Sigmoid colon (tissue), 6 donors: ENCODE measurements at regions not wholly inside any gene's neighbourhood (a gene's known extent, or its start where the extent isn't known, plus 50 kb on each side); places are given as distances from the start of the nearest gene placed in this dataset.

Experiments used
- DNase-seq: peaks from one replicate; pipeline ENCODE4 v3.0.0-alpha.2; 2019
- H3K27ac ChIP-seq, 4 donors: fragments of 200-600 bp; sonication (generic); one replicate each; pipeline ENCODE4 v1.5.1; 2016 to 2019; ENCODE audit warnings: mild to moderate bottlenecking in 1 of 4
- H3K27me3 ChIP-seq, 3 donors: fragments of 200-600 bp; sonication (generic); one replicate each; pipeline ENCODE4 v1.5.1; 2019; ENCODE audit warnings: mild to moderate bottlenecking in 1 of 3
- H3K36me3 ChIP-seq, 4 donors: fragments of 200-600 bp; sonication (generic); one replicate each; pipeline ENCODE4 v1.5.1; 2016 to 2019
- H3K4me1 ChIP-seq, 4 donors: fragments of 200-600 bp; sonication (generic); one replicate each; pipeline ENCODE4 v1.5.1; 2017 to 2019
- H3K4me3 ChIP-seq, 4 donors: fragments of 200-600 bp; sonication (generic); one replicate each; pipeline ENCODE4 v1.5.1; 2017 to 2019; ENCODE audit warnings: mild to moderate bottlenecking in 2 of 4, moderate library complexity in 1 of 4
- H3K9me3 ChIP-seq, 4 donors: fragments of 200-600 bp in 3 of 4; sonication (generic) in 3 of 4; one replicate each; pipeline versions ENCODE4 v1.5.1 to v1.6.1; 2013 to 2019
- CTCF ChIP-seq, 4 experiments: fragments of 450-650 bp in 3 of 4; fragments of 200-600 bp in 1 of 4; IDR thresholded peaks; one replicate each; pipeline ENCODE4 v1.5.1; 2016 to 2019; ENCODE audit warnings: antibody characterized with exemption in 4 of 4, mild to moderate bottlenecking in 3 of 4, moderate library complexity in 2 of 4
- EP300 ChIP-seq, 4 donors: sonication (generic); formaldehyde crosslinking; IDR thresholded peaks; one replicate each; pipeline ENCODE4 v1.6.1; 2017; ENCODE audit warnings: antibody characterized with exemption in 4 of 4
- POLR2A ChIP-seq, 2 donors: fragments of 450-650 bp; IDR thresholded peaks; one replicate each; pipeline ENCODE4 v1.6.1; 2016; ENCODE audit warnings: antibody characterized with exemption in 2 of 2, mild to moderate bottlenecking in 2 of 2, moderate library complexity in 2 of 2
- POLR2AphosphoS5 ChIP-seq, 4 donors: sonication (generic); formaldehyde crosslinking; IDR thresholded peaks; one replicate each; pipeline ENCODE4 v1.6.1; 2017; ENCODE audit warnings: antibody characterized with exemption in 4 of 4
- WGBS, 2 donors: extraction: QIAGEN DNeasy Blood & Tissue Kit; methylation state at CpG; one replicate each; pipeline ENCODE4 v1.1.7; 2013; 5-methylcytosine and 5-hydroxymethylcytosine counted together
- intact Hi-C: fragments of 100-400 bp; cut with DNase I; formaldehyde crosslinking; loops from one replicate; pipeline ENCODE4 v1.15.1; 2023
- donor health status: healthy with polysubstance abuse.
- donor health status: healthy.

- H3K27me3 ChIP-seq: no peaks in the 10 kb centered on the region
- no peaks in the 10 kb centered on the region for H3K36me3 ChIP-seq
- no peaks in the 10 kb centered on the region for H3K4me1 ChIP-seq
- WGBS, 2 donors: 72 to 86% methylated on average over 1 of the region's 1 CpG
- intact Hi-C loops: no loop called here
- no peak overlapping the region for H3K27ac ChIP-seq
- H3K4me3 ChIP-seq: no peak overlapping the region
- no peak for DNase-seq
- no peaks in the 10 kb centered on the region for H3K9me3 ChIP-seq
- no peak for TF ChIP-seq CTCF (IDR thresholded peaks at IDR 0.05)
- no peak for TF ChIP-seq POLR2A (IDR thresholded peaks at IDR 0.05)
- TF ChIP-seq POLR2AphosphoS5 (IDR thresholded peaks at IDR 0.05): no peak
- no peak for TF ChIP-seq EP300 (IDR thresholded peaks at IDR 0.05)
Observed at GRCh38 chr12:75661908-75662307, 150.5 kb upstream of the KRR1 start.

DNA sequence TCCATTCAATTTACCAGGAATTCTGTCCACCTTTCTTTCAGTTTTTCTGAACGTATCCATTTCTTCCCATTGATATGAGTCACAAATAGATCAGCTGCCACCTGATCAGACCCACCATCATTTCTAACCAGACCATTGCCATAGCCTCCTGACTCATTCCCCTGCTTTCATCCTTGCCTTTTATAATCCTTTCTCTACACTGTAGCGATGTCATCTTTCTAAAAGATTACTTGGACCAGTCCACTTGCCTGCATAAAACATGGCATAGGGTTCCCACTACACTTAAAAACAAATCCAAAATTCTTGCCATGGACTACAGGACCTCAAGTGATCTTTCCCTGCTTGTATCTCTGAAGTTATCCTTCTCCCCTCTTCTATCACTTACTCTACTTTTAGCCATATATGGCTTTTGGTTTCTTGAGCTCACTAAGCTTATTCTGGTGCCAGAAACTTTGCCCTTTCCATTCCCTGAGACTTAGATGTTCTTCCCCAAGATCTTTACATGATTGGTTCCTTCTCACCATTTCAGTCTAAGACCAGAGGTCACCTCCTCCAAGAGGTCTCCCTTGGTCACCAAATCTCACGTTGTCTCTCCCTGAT, 149.5 kb upstream of the KRR1 start:
- no peak for DNase-seq
- H3K27ac ChIP-seq: no peak overlapping the region
- H3K36me3 ChIP-seq: no peaks in the 10 kb centered on the region
- H3K27me3 ChIP-seq: no peaks in the 10 kb centered on the region
- no peak for TF ChIP-seq EP300 (IDR thresholded peaks at IDR 0.05)
- TF ChIP-seq POLR2A (IDR thresholded peaks at IDR 0.05): no peak
- TF ChIP-seq CTCF (IDR thresholded peaks at IDR 0.05): no peak
- no peak for TF ChIP-seq POLR2AphosphoS5 (IDR thresholded peaks at IDR 0.05)
- no peak overlapping the region for H3K4me3 ChIP-seq
- no peaks in the 10 kb centered on the region for H3K4me1 ChIP-seq
- whole genome bisulfite sequencing, 2 donors: 90 to 97% methylated on average over 3 of the region's 3 CpGs
- H3K9me3 ChIP-seq: no peaks in the 10 kb centered on the region
- intact Hi-C loops: no loop called here

GRCh38 chr12:75660107-75660530, 148.7 kb upstream of the KRR1 start:
- intact Hi-C loops: no loop called here
- Histone ChIP-seq H3K4me1 (no peaks in the 10 kb centered on the region), H3K9me3 (no peaks in the 10 kb centered on the region), H3K36me3 (no peaks in the 10 kb centered on the region), H3K4me3 (no peak overlapping the region), H3K27ac (no peak overlapping the region), H3K27me3 (no peaks in the 10 kb centered on the region)
- TF ChIP-seq POLR2A (IDR thresholded peaks at IDR 0.05) (no peak), POLR2AphosphoS5 (IDR thresholded peaks at IDR 0.05) (no peak), CTCF (IDR thresholded peaks at IDR 0.05) (no peak), EP300 (IDR thresholded peaks at IDR 0.05) (no peak)
- DNase-seq: no peak
- 73 to 76% methylated on average over 4 of the region's 4 CpGs for WGBS, 2 donors

DNA sequence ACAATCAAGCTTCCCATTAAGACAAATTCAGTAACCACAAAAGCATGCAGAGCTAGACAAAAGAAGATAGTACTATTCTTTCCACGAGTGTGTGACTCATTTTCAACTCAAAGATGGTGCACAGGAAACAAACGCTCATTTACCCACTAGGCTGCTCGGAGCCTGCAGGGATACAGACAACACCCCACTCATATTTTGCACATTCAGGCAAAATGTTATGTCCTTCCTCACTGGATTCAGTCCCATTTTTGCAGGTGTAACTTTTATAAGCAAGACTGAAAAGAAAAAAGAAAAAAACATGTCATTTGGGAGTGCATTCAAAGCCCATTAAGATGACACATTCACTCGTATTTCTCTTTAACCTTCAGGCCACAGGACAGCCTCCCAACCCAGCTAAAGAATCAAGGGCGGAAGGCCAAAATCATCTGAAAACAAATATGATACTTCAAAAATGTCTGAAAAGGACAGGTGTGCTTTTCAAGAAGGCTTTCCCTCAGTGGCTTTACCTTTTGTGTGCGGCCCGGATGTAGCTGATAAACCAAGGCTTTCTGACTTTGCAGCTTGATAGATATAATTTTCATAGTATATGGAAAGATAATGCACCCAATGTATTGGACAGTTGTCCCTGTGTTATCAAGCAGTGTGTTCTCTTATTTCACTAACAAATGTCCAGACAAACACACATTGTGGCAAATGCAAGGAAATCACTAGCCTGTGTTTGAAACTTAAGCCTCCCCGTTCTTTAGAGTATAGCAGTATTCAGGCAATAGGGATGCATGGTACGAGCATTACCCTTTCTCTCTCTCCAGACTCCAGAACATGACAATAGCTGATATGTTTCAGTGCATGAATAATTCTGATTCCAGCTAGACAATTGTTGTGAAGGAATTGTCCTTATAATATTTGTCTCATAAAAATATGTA, 147.8 kb upstream of the KRR1 start:
- Histone ChIP-seq H3K27ac (no peak overlapping the region), H3K9me3 (no peaks in the 10 kb centered on the region), H3K4me1 (no peaks in the 10 kb centered on the region), H3K4me3 (no peak overlapping the region), H3K36me3 (no peaks in the 10 kb centered on the region), H3K27me3 (no peaks in the 10 kb centered on the region)
- no peak for DNase-seq
- TF ChIP-seq EP300 (IDR thresholded peaks at IDR 0.05) (no peak), POLR2A (IDR thresholded peaks at IDR 0.05) (no peak), CTCF (IDR thresholded peaks at IDR 0.05) (no peak), POLR2AphosphoS5 (IDR thresholded peaks at IDR 0.05) (no peak)
- WGBS, 2 donors: 67 to 68% methylated on average over 9 of the region's 9 CpGs
- intact Hi-C loops: no loop called here
